ENCODE measurements at regions not wholly inside any gene's neighbourhood (a gene's known extent, or its start where the extent isn't known, plus 50 kb on each side); places are given as distances from the start of the nearest gene placed in this dataset.

- no peak for DNase-seq (ENCODE audit: low spot score)
Observed at GRCh38 chrX:147838465-147839131, 73.1 kb upstream of the FMR1 start.

GRCh38 chrX:147846676-147847075 is 65.0 kb upstream of the FMR1 start:
- DNase-seq (ENCODE audit: low spot score) = no peak

- no peak for DNase-seq (ENCODE audit: low spot score)
Observed at GRCh38 chrX:147847999-147848398, 63.7 kb upstream of the FMR1 start.

GRCh38 chrX:147848543-147849443 is 62.9 kb upstream of the FMR1 start:
- no peak for DNase-seq (ENCODE audit: low spot score)

GRCh38 chrX:147850875-147851274 is 60.8 kb upstream of the FMR1 start:
- no peak for DNase-seq (ENCODE audit: low spot score)

- DNase-seq (ENCODE audit: low spot score) = no peak
Observed at GRCh38 chrX:147853701-147854100, 58.0 kb upstream of the FMR1 start.

- DNase-seq (ENCODE audit: low spot score) = no peak
Observed at GRCh38 chrX:147859666-147860065, 52.1 kb upstream of the FMR1 start.

Data from HuH-7 (cell line).